ENCODE measurements at regions not wholly inside any gene's neighbourhood (a gene's known extent, or its start where the extent isn't known, plus 50 kb on each side); places are given as distances from the start of the nearest gene placed in this dataset.

- Histone ChIP-seq H3K9me3 (ENCODE audit: control insufficient read depth, insufficient read depth, low read length) (no peaks in the 10 kb centered on the region), H2BK15ac (ENCODE audit: low read depth, low read length) (no peak overlapping the region), H2AK5ac (ENCODE audit: low read depth, low read length) (no peak overlapping the region), H2AK9ac (replicated peaks; ENCODE audit: low read depth, low read length, poor library complexity) (no peak overlapping the region), H3K4ac (ENCODE audit: low read depth, low read length) (no peak overlapping the region), H4K20me1 (ENCODE audit: insufficient read depth, low read length) (no peaks in the 10 kb centered on the region), H3K23ac (ENCODE audit: low read depth, low read length) (no peak overlapping the region), H3K27me3 (ENCODE audit: control insufficient read depth, insufficient read depth, low read length) (no peaks in the 10 kb centered on the region), H3K79me1 (ENCODE audit: low read depth in 1 of 2, low read length in 2 of 2) (no peaks in the 10 kb centered on the region), H3K4me2 (ENCODE audit: low read depth, low read length) (no peak overlapping the region), H3K14ac (replicated peaks; ENCODE audit: low read depth, low read length) (no peak overlapping the region), H2BK20ac (ENCODE audit: low read depth, low read length) (no peak overlapping the region), H3K27ac (ENCODE audit: insufficient read depth, low read length) (no peak overlapping the region), H2BK120ac (ENCODE audit: low read depth, low read length) (no peak overlapping the region), H2AFZ (replicated peaks; ENCODE audit: low read length, poor library complexity) (no peak overlapping the region), H3K4me3 (ENCODE audit: insufficient read depth, low read depth, low read length) (no peak overlapping the region), H3K56ac (ENCODE audit: extremely low read depth, insufficient read depth, low read length) (no peak overlapping the region), H2BK5ac (ENCODE audit: low read depth, low read length, poor library complexity, severe bottlenecking) (no peak overlapping the region), H4K5ac (ENCODE audit: low read depth, low read length) (no peak overlapping the region), H3K18ac (ENCODE audit: low read depth, low read length) (no peak overlapping the region), H3K9ac (ENCODE audit: low read depth, low read length) (no peak overlapping the region), H3K36me3 (ENCODE audit: control insufficient read depth, insufficient read depth, low read length) (peaks cover 16% of the 10 kb centered on the region), H4K91ac (ENCODE audit: insufficient read depth, low read depth, low read length) (no peak overlapping the region), H3K9me1 (ENCODE audit: insufficient read depth, low read length) (no peaks in the 10 kb centered on the region; the same call in 1 of the 2 replicates), H3K4me1 (ENCODE audit: control insufficient read depth, insufficient read depth, low read length) (peaks cover 11% of the 10 kb centered on the region), H4K8ac (ENCODE audit: low read depth in 2 of 2, low read length in 2 of 2) (no peak overlapping the region)
- ChIA-PET POLR2A (ENCODE audit: unreplicated experiment) (no interaction called here), CTCF (interaction anchor here (2.4 kb wide), 1 partner anchor 141 kb away, joined by 9 read pairs; no protein-coding TSS in a partner anchor)
- 84% methylated on average over 6 of the region's 21 CpGs; no CpG with 5 or more reads in 1 of the 2 experiments for WGBS, 2 experiments (ENCODE audit: extremely low coverage in 2 of 2, insufficient read length in 1 of 2)
- in situ Hi-C loops (cut with MboI; ENCODE audit: low sequenced_read_pairs): loop anchor here (5.0 kb wide), 1 partner anchor 141 kb away; no protein-coding TSS in a partner anchor
- no TSS peak for BruUV-seq (replicated peaks)
- intact Hi-C loops (cut with micrococcal nuclease): loop anchor here (5.0 kb wide), 1 partner anchor 691 kb away; no protein-coding TSS in a partner anchor
- no peak for ATAC-seq (ENCODE audit: low read depth)
- no peak for TF ChIP-seq MXI1 (IDR thresholded peaks at IDR 0.05; ENCODE audit: borderline replicate concordance, low read depth, low read length)
- no peak for DNase-seq
- dilution Hi-C loops (cut with HindIII; ENCODE audit: low sequenced_read_pairs, unreplicated experiment): no loop called here
These were observed 49.7 kb downstream of the CYRIA start for GRCh38 chr2:16615687-16616615.

Measured in IMR-90 (cell line).